IPS-18a (cell line): ENCODE measurements at regions not wholly inside any gene's neighbourhood (a gene's known extent, or its start where the extent isn't known, plus 50 kb on each side); places are given as distances from the start of the nearest gene placed in this dataset.

Source experiments
- H3K27ac ChIP-seq: one replicate; pipeline ENCODE4 v1.5.1; 2013; ENCODE audit warnings: low read length
- H3K27me3 ChIP-seq: one replicate; pipeline ENCODE4 v1.6.1; 2013; ENCODE audit warnings: mild to moderate bottlenecking, low read length; ENCODE audit not compliant: control insufficient read depth, insufficient read depth
- H3K36me3 ChIP-seq: one replicate; pipeline ENCODE4 v1.6.1; 2013; ENCODE audit warnings: low read depth, low read length; ENCODE audit not compliant: control insufficient read depth
- H3K4me1 ChIP-seq: one replicate; pipeline ENCODE4 v1.6.1; 2013; ENCODE audit warnings: low read depth, low read length; ENCODE audit not compliant: control insufficient read depth
- H3K4me3 ChIP-seq: one replicate; pipeline ENCODE4 v1.5.1; 2013; ENCODE audit warnings: low read length
- H3K9ac ChIP-seq: one replicate; pipeline ENCODE4 v1.6.1; 2013; ENCODE audit warnings: mild to moderate bottlenecking, low read length, moderate library complexity
- H3K9me3 ChIP-seq: one replicate; pipeline ENCODE4 v1.6.1; 2013; ENCODE audit warnings: low read depth, low read length; ENCODE audit not compliant: control insufficient read depth

- no peak overlapping the region for H3K27ac ChIP-seq
- no peaks in the 10 kb centered on the region for H3K36me3 ChIP-seq
- H3K27me3 ChIP-seq, result no peaks in the 10 kb centered on the region
- H3K4me3 ChIP-seq, result no peak overlapping the region
- H3K4me1 ChIP-seq, result peaks cover 4% of the 10 kb centered on the region
- no peaks in the 10 kb centered on the region for H3K9me3 ChIP-seq
- H3K9ac ChIP-seq, result no peak overlapping the region
These were observed 84.4 kb upstream of the SLC5A12 start for GRCh38 chr11:26806219-26806618.

GRCh38 chr11:26820739-26821138 is 98.9 kb upstream of the SLC5A12 start:
- Histone ChIP-seq H3K4me3 (no peak overlapping the region), H3K36me3 (no peaks in the 10 kb centered on the region), H3K27ac (no peak overlapping the region), H3K27me3 (no peaks in the 10 kb centered on the region), H3K9ac (no peak overlapping the region), H3K4me1 (no peaks in the 10 kb centered on the region), H3K9me3 (peaks cover 24% of the 10 kb centered on the region)

- Histone ChIP-seq H3K4me1 (no peaks in the 10 kb centered on the region), H3K27ac (no peak overlapping the region), H3K36me3 (no peaks in the 10 kb centered on the region), H3K9me3 (peaks cover 28% of the 10 kb centered on the region), H3K9ac (no peak overlapping the region), H3K27me3 (no peaks in the 10 kb centered on the region), H3K4me3 (no peak overlapping the region)
These were observed 102.1 kb upstream of the SLC5A12 start for GRCh38 chr11:26823963-26824362.

- Histone ChIP-seq H3K36me3 (no peaks in the 10 kb centered on the region), H3K27me3 (no peaks in the 10 kb centered on the region), H3K9me3 (peaks cover 23% of the 10 kb centered on the region), H3K4me3 (no peak overlapping the region), H3K4me1 (no peaks in the 10 kb centered on the region), H3K27ac (no peak overlapping the region), H3K9ac (no peak overlapping the region)
These were observed 105.8 kb upstream of the SLC5A12 start for GRCh38 chr11:26827567-26828081.

GRCh38 chr11:26828288-26828687 is 106.4 kb upstream of the SLC5A12 start:
- Histone ChIP-seq H3K9ac (no peak overlapping the region), H3K9me3 (peaks cover 19% of the 10 kb centered on the region), H3K27me3 (no peaks in the 10 kb centered on the region), H3K4me1 (no peaks in the 10 kb centered on the region), H3K27ac (no peak overlapping the region), H3K36me3 (no peaks in the 10 kb centered on the region), H3K4me3 (no peak overlapping the region)

GRCh38 chr11:26830218-26830617 is 108.4 kb upstream of the SLC5A12 start:
- H3K4me3 ChIP-seq, result no peak overlapping the region
- H3K4me1 ChIP-seq, result no peaks in the 10 kb centered on the region
- H3K27ac ChIP-seq, result no peak overlapping the region

GRCh38 chr11:26830757-26831156 is 108.9 kb upstream of the SLC5A12 start:
- Histone ChIP-seq H3K36me3 (no peaks in the 10 kb centered on the region), H3K27ac (no peak overlapping the region), H3K4me1 (no peaks in the 10 kb centered on the region), H3K27me3 (no peaks in the 10 kb centered on the region), H3K9me3 (peaks cover 4% of the 10 kb centered on the region), H3K4me3 (no peak overlapping the region), H3K9ac (no peak overlapping the region)

More at GRCh38 chr11:26830218-26830617, 108.4 kb upstream of the SLC5A12 start:
- Histone ChIP-seq H3K36me3 (no peaks in the 10 kb centered on the region), H3K9me3 (peaks cover 5% of the 10 kb centered on the region), H3K27me3 (no peaks in the 10 kb centered on the region), H3K9ac (no peak overlapping the region)

GRCh38 chr11:26834601-26835000 is 112.7 kb upstream of the SLC5A12 start:
- Histone ChIP-seq H3K27me3 (no peaks in the 10 kb centered on the region), H3K9me3 (no peaks in the 10 kb centered on the region), H3K36me3 (no peaks in the 10 kb centered on the region), H3K4me1 (no peaks in the 10 kb centered on the region), H3K27ac (no peak overlapping the region), H3K9ac (no peak overlapping the region), H3K4me3 (no peak overlapping the region)

GRCh38 chr11:26835611-26836010 is 113.8 kb upstream of the SLC5A12 start:
- Histone ChIP-seq H3K27me3 (no peaks in the 10 kb centered on the region), H3K27ac (no peak overlapping the region), H3K4me1 (no peaks in the 10 kb centered on the region), H3K36me3 (no peaks in the 10 kb centered on the region), H3K4me3 (no peak overlapping the region), H3K9me3 (no peaks in the 10 kb centered on the region), H3K9ac (no peak overlapping the region)

- Histone ChIP-seq H3K4me3 (no peak overlapping the region), H3K4me1 (no peaks in the 10 kb centered on the region), H3K9me3 (no peaks in the 10 kb centered on the region), H3K9ac (no peak overlapping the region), H3K27ac (no peak overlapping the region), H3K36me3 (no peaks in the 10 kb centered on the region), H3K27me3 (no peaks in the 10 kb centered on the region)
These were observed 115.3 kb upstream of the SLC5A12 start for GRCh38 chr11:26837154-26837553.

- no peak overlapping the region for H3K27ac ChIP-seq
- no peaks in the 10 kb centered on the region for H3K4me1 ChIP-seq
- H3K36me3 ChIP-seq, result no peaks in the 10 kb centered on the region
- H3K9ac ChIP-seq, result no peak overlapping the region
- no peaks in the 10 kb centered on the region for H3K27me3 ChIP-seq
- H3K4me3 ChIP-seq, result no peak overlapping the region
- no peaks in the 10 kb centered on the region for H3K9me3 ChIP-seq
These were observed 118.2 kb upstream of the SLC5A12 start for GRCh38 chr11:26839911-26840698.
